Keratinocyte (primary cell): ENCODE measurements at regions not wholly inside any gene's neighbourhood (a gene's known extent, or its start where the extent isn't known, plus 50 kb on each side); places are given as distances from the start of the nearest gene placed in this dataset.

Source experiments
- DNase-seq: peaks from one replicate; pipeline ENCODE4 v3.0.0-alpha.2; 2011; ENCODE audit warnings: low read depth, missing footprints, low spot score
- FAIRE-seq: peaks from 2 replicates; lab custom pipeline; 2011; peaks lifted over from hg19 to GRCh38; lab: Jason Lieb, UNC
- H2AFZ ChIP-seq: 2 replicates; pipeline ENCODE4 v1.6.0; 2012; ENCODE audit warnings: low read length, control low read depth, inconsistent platforms; ENCODE audit not compliant: control insufficient read depth
- H3K27ac ChIP-seq: 2 replicates; pipeline ENCODE4 v1.5.1; 2011; ENCODE audit warnings: low read length; ENCODE audit not compliant: control insufficient read depth, insufficient read depth
- H3K27me3 ChIP-seq: 3 replicates; pipeline ENCODE4 v1.6.0; 2011; ENCODE audit warnings: low read length; ENCODE audit not compliant: control insufficient read depth, insufficient read depth; ENCODE audit errors: extremely low read depth
- H3K36me3 ChIP-seq, 2 experiments: 2 replicates in 1 of 2; 3 replicates in 1 of 2; pipeline ENCODE4 v1.5.1; 2011; ENCODE audit warnings: low read length in 2 of 2, mild to moderate bottlenecking in 1 of 2; ENCODE audit not compliant: control insufficient read depth in 2 of 2, insufficient read depth in 2 of 2; ENCODE audit errors: extremely low read depth in 1 of 2
- H3K4me1 ChIP-seq: 3 replicates; pipeline ENCODE4 v1.5.1; 2011; ENCODE audit warnings: low read length; ENCODE audit not compliant: control insufficient read depth, insufficient read depth; ENCODE audit errors: extremely low read depth
- H3K4me2 ChIP-seq: 3 replicates; pipeline ENCODE4 v1.6.0; 2011; ENCODE audit warnings: low read depth, low read length; ENCODE audit not compliant: control insufficient read depth, insufficient read depth; ENCODE audit errors: extremely low read depth
- H3K4me3 ChIP-seq, 3 experiments: fragments of 200-600 bp in 1 of 3; sonication (generic) in 1 of 3; 2 replicates in 2 of 3; 3 replicates in 1 of 3; pipeline ENCODE4 v1.5.1; 2011 to 2016; ENCODE audit warnings: low read length in 3 of 3, mild to moderate bottlenecking in 3 of 3, control low read depth in 2 of 3, inconsistent platforms in 1 of 3, low read depth in 1 of 3, mixed read lengths in 1 of 3, mixed run types in 1 of 3, moderate library complexity in 1 of 3; ENCODE audit not compliant: control insufficient read depth in 2 of 3, insufficient read depth in 2 of 3; ENCODE audit errors: extremely low read depth in 1 of 3
- H3K79me2 ChIP-seq: 2 replicates; pipeline ENCODE4 v1.6.0; 2012; ENCODE audit warnings: low read length; ENCODE audit not compliant: control insufficient read depth, insufficient read depth
- H3K9ac ChIP-seq: 3 replicates; pipeline ENCODE4 v1.6.0; 2011; ENCODE audit warnings: low read length; ENCODE audit not compliant: control insufficient read depth, insufficient read depth; ENCODE audit errors: extremely low read depth
- H3K9me1 ChIP-seq: 3 replicates; pipeline ENCODE4 v1.6.0; 2011; ENCODE audit warnings: low read length; ENCODE audit not compliant: control insufficient read depth, insufficient read depth; ENCODE audit errors: extremely low read depth
- H3K9me3 ChIP-seq: 2 replicates; pipeline ENCODE4 v1.5.1; 2012; ENCODE audit warnings: low read depth, low read length; ENCODE audit not compliant: control insufficient read depth
- H4K20me1 ChIP-seq: 3 replicates; pipeline ENCODE4 v1.6.0; 2011; ENCODE audit warnings: low read length; ENCODE audit not compliant: control insufficient read depth, insufficient read depth; ENCODE audit errors: extremely low read depth
- EZH2 ChIP-seq: IDR thresholded peaks from one replicate; pipeline ENCODE4 v1.6.1; 2012; ENCODE audit warnings: inconsistent platforms, mild to moderate bottlenecking, low read length, moderate library complexity
- dilution Hi-C: fragments of 300-500 bp; cut with MboI; formaldehyde crosslinking; loops from one replicate; pipeline ENCODE4 v1.7.0; 2020; ENCODE audit warnings: low sequenced_read_pairs; ENCODE audit not compliant: extremely low pct_ligation_motif_present
- TF ChIP-seq, protein P1 (sequence below), 3 experiments: IDR thresholded peaks in 1 of 3; conservative IDR thresholded peaks in 1 of 3; optimal IDR thresholded peaks in 1 of 3; 2 replicates in 2 of 3; 3 replicates in 1 of 3; pipeline versions ENCODE3 to v1.5.1; 2011; ENCODE audit warnings: low read length in 3 of 3, mild to moderate bottlenecking in 3 of 3, moderate library complexity in 2 of 3, control low read depth in 1 of 3, inconsistent platforms in 1 of 3; ENCODE audit not compliant: insufficient read depth in 2 of 3; ENCODE audit errors: extremely low read depth in 1 of 3

DNA sequence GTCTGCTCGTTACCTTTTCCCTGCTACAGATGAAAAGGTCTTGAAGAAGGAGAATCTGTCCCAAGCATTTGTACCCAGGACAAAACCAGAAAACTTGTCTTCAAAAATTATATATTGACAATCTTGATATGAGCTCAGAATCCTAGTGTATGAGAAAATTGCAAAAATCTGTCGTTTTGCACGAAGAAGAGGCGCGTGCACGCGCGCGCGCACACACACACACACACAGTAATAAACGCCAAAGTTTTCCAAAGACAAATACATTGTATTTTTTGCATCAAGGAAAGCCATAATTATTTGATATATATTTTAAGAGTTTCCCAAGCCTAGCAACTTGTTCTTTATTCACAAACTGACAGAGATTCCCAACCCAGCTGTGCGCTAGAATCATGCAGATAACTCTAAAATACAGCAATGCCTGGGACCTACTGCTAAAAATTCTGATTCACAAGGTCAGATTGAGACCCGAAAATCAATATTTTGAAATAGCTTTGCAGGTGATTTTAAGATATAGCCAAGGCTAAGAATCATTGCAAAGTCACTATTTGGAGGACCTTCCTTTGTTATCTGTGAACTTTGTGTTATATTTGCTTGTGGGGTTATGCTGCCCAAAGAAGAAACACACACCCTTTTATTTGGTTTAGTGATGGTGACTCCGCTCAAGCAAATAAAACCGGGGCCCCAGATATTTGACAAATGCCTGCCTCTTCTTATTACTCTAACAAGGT is 1287.7 kb upstream of the CDH6 start:
- Histone ChIP-seq H3K9me3 (peaks cover 3% of the 10 kb centered on the region), H3K27ac (no peak overlapping the region), H3K9me1 (no peaks in the 10 kb centered on the region), H3K9ac (no peak overlapping the region), H3K4me3 (no peak overlapping the region), H2AFZ (no peak overlapping the region), H3K4me2 (no peak overlapping the region), H3K4me1 (no peaks in the 10 kb centered on the region), H3K79me2 (no peaks in the 10 kb centered on the region), H3K36me3 (no peaks in the 10 kb centered on the region), H4K20me1 (no peaks in the 10 kb centered on the region), H3K27me3 (no peaks in the 10 kb centered on the region)
- FAIRE-seq (no peak), DNase-seq (no peak)
- TF ChIP-seq, protein P1, sequence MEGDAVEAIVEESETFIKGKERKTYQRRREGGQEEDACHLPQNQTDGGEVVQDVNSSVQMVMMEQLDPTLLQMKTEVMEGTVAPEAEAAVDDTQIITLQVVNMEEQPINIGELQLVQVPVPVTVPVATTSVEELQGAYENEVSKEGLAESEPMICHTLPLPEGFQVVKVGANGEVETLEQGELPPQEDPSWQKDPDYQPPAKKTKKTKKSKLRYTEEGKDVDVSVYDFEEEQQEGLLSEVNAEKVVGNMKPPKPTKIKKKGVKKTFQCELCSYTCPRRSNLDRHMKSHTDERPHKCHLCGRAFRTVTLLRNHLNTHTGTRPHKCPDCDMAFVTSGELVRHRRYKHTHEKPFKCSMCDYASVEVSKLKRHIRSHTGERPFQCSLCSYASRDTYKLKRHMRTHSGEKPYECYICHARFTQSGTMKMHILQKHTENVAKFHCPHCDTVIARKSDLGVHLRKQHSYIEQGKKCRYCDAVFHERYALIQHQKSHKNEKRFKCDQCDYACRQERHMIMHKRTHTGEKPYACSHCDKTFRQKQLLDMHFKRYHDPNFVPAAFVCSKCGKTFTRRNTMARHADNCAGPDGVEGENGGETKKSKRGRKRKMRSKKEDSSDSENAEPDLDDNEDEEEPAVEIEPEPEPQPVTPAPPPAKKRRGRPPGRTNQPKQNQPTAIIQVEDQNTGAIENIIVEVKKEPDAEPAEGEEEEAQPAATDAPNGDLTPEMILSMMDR (optimal IDR thresholded peaks at IDR 0.05 in 1 of 3, IDR thresholded peaks at IDR 0.05 in 1 of 3, conservative IDR thresholded peaks at IDR 0.05 in 1 of 3; ENCODE audit: extremely low read depth in 1 of 3, insufficient read depth in 2 of 3, low read length in 3 of 3), result no peak
- TF ChIP-seq EZH2, result no peak
- dilution Hi-C loops, result no loop called here

DNA sequence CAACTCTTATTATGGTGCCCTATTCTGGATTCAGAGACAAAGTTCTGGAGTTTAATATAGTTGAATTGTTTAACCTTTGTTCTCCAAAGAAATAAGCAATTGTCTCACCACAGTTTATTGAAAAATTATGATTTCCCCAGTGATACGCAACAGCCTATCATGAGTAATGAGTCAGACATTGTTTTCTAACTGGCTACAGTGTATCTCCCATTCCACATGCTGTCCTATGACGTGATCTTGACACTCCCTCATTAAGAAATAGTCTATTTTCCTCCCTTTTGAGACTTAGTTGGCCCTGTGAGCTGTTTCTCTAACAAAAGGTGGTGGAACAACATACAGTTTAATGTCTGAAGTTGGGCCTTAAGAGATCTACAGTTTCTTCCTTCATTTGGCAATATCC is 1290.6 kb upstream of the CDH6 start:
- TF ChIP-seq, protein P1 (optimal IDR thresholded peaks at IDR 0.05 in 1 of 3, IDR thresholded peaks at IDR 0.05 in 1 of 3, conservative IDR thresholded peaks at IDR 0.05 in 1 of 3; ENCODE audit: extremely low read depth in 1 of 3, insufficient read depth in 2 of 3, low read length in 3 of 3), result no peak
- no peak for TF ChIP-seq EZH2
- no peak overlapping the region for H3K9ac ChIP-seq
- peaks cover 3% of the 10 kb centered on the region for H3K9me3 ChIP-seq
- no peak for DNase-seq
- no peaks in the 10 kb centered on the region for H3K9me1 ChIP-seq
- no peak for FAIRE-seq
- H3K4me1 ChIP-seq, result no peaks in the 10 kb centered on the region
- no peaks in the 10 kb centered on the region for H4K20me1 ChIP-seq
- H3K79me2 ChIP-seq, result no peaks in the 10 kb centered on the region
- no peak overlapping the region for H3K4me2 ChIP-seq
- no peak overlapping the region for H3K4me3 ChIP-seq
- no peak overlapping the region for H2AFZ ChIP-seq
- dilution Hi-C loops, result no loop called here
- no peaks in the 10 kb centered on the region for H3K36me3 ChIP-seq
- H3K27me3 ChIP-seq, result no peaks in the 10 kb centered on the region
- H3K27ac ChIP-seq, result no peak overlapping the region
